ENCODE measurements at regions not wholly inside any gene's neighbourhood (a gene's known extent, or its start where the extent isn't known, plus 50 kb on each side); places are given as distances from the start of the nearest gene placed in this dataset.

- no peak overlapping the region for H3K4me2 ChIP-seq (ENCODE audit: low read length)
- H3K27me3 ChIP-seq (ENCODE audit: control insufficient read depth, insufficient read depth, low read length) = no peaks in the 10 kb centered on the region
- H3K27ac ChIP-seq = no peak overlapping the region
- H3K9ac ChIP-seq = no peak overlapping the region
- H3K79me2 ChIP-seq = no peaks in the 10 kb centered on the region
- H3K9me3 ChIP-seq (ENCODE audit: control insufficient read depth, low read length) = no peaks in the 10 kb centered on the region
- H3K4me1 ChIP-seq = no peaks in the 10 kb centered on the region
- TF ChIP-seq CTCF (IDR thresholded peaks at IDR 0.05) = no peak
- no peaks in the 10 kb centered on the region for H3K36me3 ChIP-seq (ENCODE audit: control insufficient read depth, insufficient read depth, low read length)
- H2AFZ ChIP-seq = no peak overlapping the region
- H3K4me3 ChIP-seq (ENCODE audit: low read depth, low read length) = no peak overlapping the region
Observed at GRCh38 chr4:20638825-20639224, 61.4 kb upstream of the PACRGL start.

- H2AFZ ChIP-seq = no peak overlapping the region
- no peak for TF ChIP-seq CTCF (IDR thresholded peaks at IDR 0.05)
- no peak overlapping the region for H3K4me2 ChIP-seq (ENCODE audit: low read length)
- no peak overlapping the region for H3K27ac ChIP-seq
- H3K4me1 ChIP-seq = no peaks in the 10 kb centered on the region
- H3K27me3 ChIP-seq (ENCODE audit: control insufficient read depth, insufficient read depth, low read length) = no peaks in the 10 kb centered on the region
- H3K4me3 ChIP-seq (ENCODE audit: low read depth, low read length) = no peak overlapping the region
- H3K79me2 ChIP-seq = no peaks in the 10 kb centered on the region
- H3K9me3 ChIP-seq (ENCODE audit: control insufficient read depth, low read length) = no peaks in the 10 kb centered on the region
- no peaks in the 10 kb centered on the region for H3K36me3 ChIP-seq (ENCODE audit: control insufficient read depth, insufficient read depth, low read length)
- no peak overlapping the region for H3K9ac ChIP-seq
Observed at GRCh38 chr4:20639346-20639745, 60.9 kb upstream of the PACRGL start.

- H3K4me1 ChIP-seq = no peaks in the 10 kb centered on the region
- H3K36me3 ChIP-seq (ENCODE audit: control insufficient read depth, insufficient read depth, low read length) = no peaks in the 10 kb centered on the region
- H3K4me2 ChIP-seq (ENCODE audit: low read length) = no peak overlapping the region
- H3K79me2 ChIP-seq = no peaks in the 10 kb centered on the region
- H3K27ac ChIP-seq = no peak overlapping the region
- no peak for TF ChIP-seq CTCF (IDR thresholded peaks at IDR 0.05)
- H2AFZ ChIP-seq = no peak overlapping the region
- H3K27me3 ChIP-seq (ENCODE audit: control insufficient read depth, insufficient read depth, low read length) = no peaks in the 10 kb centered on the region
- no peak overlapping the region for H3K4me3 ChIP-seq (ENCODE audit: low read depth, low read length)
- no peak overlapping the region for H3K9ac ChIP-seq
- no peaks in the 10 kb centered on the region for H3K9me3 ChIP-seq (ENCODE audit: control insufficient read depth, low read length)
Observed at GRCh38 chr4:20640989-20641388, 59.3 kb upstream of the PACRGL start.

GRCh38 chr4:20641976-20642375, 58.3 kb upstream of the PACRGL start:
- Histone ChIP-seq H3K27me3 (ENCODE audit: control insufficient read depth, insufficient read depth, low read length) (no peaks in the 10 kb centered on the region), H3K79me2 (no peaks in the 10 kb centered on the region), H3K27ac (no peak overlapping the region), H3K9me3 (ENCODE audit: control insufficient read depth, low read length) (no peaks in the 10 kb centered on the region), H2AFZ (no peak overlapping the region), H3K4me3 (ENCODE audit: low read depth, low read length) (no peak overlapping the region), H3K9ac (no peak overlapping the region), H3K4me2 (ENCODE audit: low read length) (no peak overlapping the region), H3K36me3 (ENCODE audit: control insufficient read depth, insufficient read depth, low read length) (no peaks in the 10 kb centered on the region), H3K4me1 (no peaks in the 10 kb centered on the region)
- no peak for TF ChIP-seq CTCF (IDR thresholded peaks at IDR 0.05)

GRCh38 chr4:20643631-20644030, 56.6 kb upstream of the PACRGL start:
- Histone ChIP-seq H3K9ac (no peak overlapping the region), H3K79me2 (no peaks in the 10 kb centered on the region), H3K9me3 (ENCODE audit: control insufficient read depth, low read length) (no peaks in the 10 kb centered on the region), H2AFZ (no peak overlapping the region), H3K4me3 (ENCODE audit: low read depth, low read length) (no peak overlapping the region), H3K4me2 (ENCODE audit: low read length) (no peak overlapping the region), H3K27me3 (ENCODE audit: control insufficient read depth, insufficient read depth, low read length) (no peaks in the 10 kb centered on the region), H3K4me1 (no peaks in the 10 kb centered on the region), H3K27ac (no peak overlapping the region), H3K36me3 (ENCODE audit: control insufficient read depth, insufficient read depth, low read length) (no peaks in the 10 kb centered on the region)
- TF ChIP-seq CTCF (IDR thresholded peaks at IDR 0.05) = no peak

All from parathyroid adenoma (tissue), 2 donors.